NCI-H146 treated with DMSO at 0.1 percent for 48 hours (cell line): ENCODE measurements at regions not wholly inside any gene's neighbourhood (a gene's known extent, or its start where the extent isn't known, plus 50 kb on each side); places are given as distances from the start of the nearest gene placed in this dataset.
"Not testable (repeated sequence)": the region's sequence is repeated elsewhere in the genome, so short reads cannot be mapped to it uniquely, and the experiment has no call there.

ENCODE experiments used
- DNase-seq: peaks from one replicate; lab custom pipeline; 2025; ENCODE audit not compliant: unreplicated experiment; lab: John Stamatoyannopoulos, UW

- DNase-seq = not testable (repeated sequence)
These were observed 66.2 kb upstream of the PAPPA2 start for GRCh38 chr1:176396604-176397395.

- DNase-seq = no peak
These were observed 71.4 kb upstream of the PAPPA2 start for GRCh38 chr1:176391621-176392020.

- no peak for DNase-seq
These were observed 78.1 kb upstream of the PAPPA2 start for GRCh38 chr1:176384841-176385240.

- no peak for DNase-seq
These were observed 80.8 kb upstream of the PAPPA2 start for GRCh38 chr1:176382163-176382562.

GRCh38 chr1:176379626-176380339, 83.2 kb upstream of the PAPPA2 start:
- no peak for DNase-seq

- DNase-seq = peak; percentile 24
These were observed 87.9 kb upstream of the PAPPA2 start for GRCh38 chr1:176374967-176375569.

GRCh38 chr1:176364236-176364905, 98.6 kb upstream of the PAPPA2 start:
- DNase-seq = no peak

- not testable (repeated sequence) for DNase-seq
These were observed 113.8 kb upstream of the PAPPA2 start for GRCh38 chr1:176349135-176349715.

GRCh38 chr1:176341656-176342055, 121.3 kb upstream of the PAPPA2 start:
- no peak for DNase-seq

- DNase-seq = no peak
These were observed 124.1 kb upstream of the PAPPA2 start for GRCh38 chr1:176338877-176339276.

GRCh38 chr1:176330782-176331181, 123.7 kb upstream of the COP1 start:
- no peak for DNase-seq

- no peak for DNase-seq
These were observed 118.6 kb upstream of the COP1 start for GRCh38 chr1:176325664-176326063.

- no peak for DNase-seq
These were observed 116.4 kb upstream of the COP1 start for GRCh38 chr1:176323472-176323871.

- no peak for DNase-seq
These were observed 108.6 kb upstream of the COP1 start for GRCh38 chr1:176315519-176316220.

- DNase-seq = not testable (repeated sequence)
These were observed 89.5 kb upstream of the COP1 start for GRCh38 chr1:176296602-176297001.

- DNase-seq = no peak
These were observed 78.9 kb upstream of the COP1 start for GRCh38 chr1:176285996-176286395.

- no peak for DNase-seq
These were observed 64.5 kb upstream of the COP1 start for GRCh38 chr1:176271572-176271971.
